ENCODE measurements at regions not wholly inside any gene's neighbourhood (a gene's known extent, or its start where the extent isn't known, plus 50 kb on each side); places are given as distances from the start of the nearest gene placed in this dataset.

- TF ChIP-seq NFRKB (IDR thresholded peaks at IDR 0.05; ENCODE audit: low read depth): peak; percentile 56; the same call in 1 of the 2 replicates
- TF ChIP-seq ZBTB43 (CRISPR knock-in tag; IDR thresholded peaks at IDR 0.05): no peak
- no peak for TF ChIP-seq ZNF449 (CRISPR knock-in tag; IDR thresholded peaks at IDR 0.05)
- no peak for TF ChIP-seq PBX2 (CRISPR knock-in tag; IDR thresholded peaks at IDR 0.05; ENCODE audit: low read depth)
- TF ChIP-seq PBX2 (tag; conservative IDR thresholded peaks at IDR 0.05; ENCODE audit: low read depth): no peak
- TF ChIP-seq ZC3H11A (IDR thresholded peaks at IDR 0.05; ENCODE audit: low read depth, low read length): no peak
- no peak for TF ChIP-seq SNRNP70 (optimal IDR thresholded peaks at IDR 0.05; ENCODE audit: low read depth, low read length)
- no peak for TF ChIP-seq EHMT2 (IDR thresholded peaks at IDR 0.05)
- no peak for TF ChIP-seq MCM2 (IDR thresholded peaks at IDR 0.05; ENCODE audit: low read depth)
- TF ChIP-seq ZNF644 (tag; IDR thresholded peaks at IDR 0.05; ENCODE audit: low read depth): 0 out of 2 replicates have a peak, but pooled peaks have one; percentile 33
- peak; percentile 8 to 46 for TF ChIP-seq AFF1 (IDR thresholded peaks at IDR 0.05; ENCODE audit: low read depth in 1 of 2, partially characterized antibody in 2 of 2)
- TF ChIP-seq VEZF1 (CRISPR knock-in tag; IDR thresholded peaks at IDR 0.05): no peak
- TF ChIP-seq NR3C1 (CRISPR knock-in tag; IDR thresholded peaks at IDR 0.05): no peak
- TF ChIP-seq DIDO1 (tag; IDR thresholded peaks at IDR 0.05; ENCODE audit: low read depth): no peak
- no peak for TF ChIP-seq BHLHE40 (IDR thresholded peaks at IDR 0.05; ENCODE audit: low read length)
- no peak for TF ChIP-seq HNRNPK (IDR thresholded peaks at IDR 0.05; ENCODE audit: low read depth, low read length, poor library complexity, severe bottlenecking)
- TF ChIP-seq BRD4 (IDR thresholded peaks at IDR 0.05): peak; percentile 85; the same call in 1 of the 2 replicates
- TF ChIP-seq RNF2 (IDR thresholded peaks at IDR 0.05): no peak
- peak; percentile 33; the same call in 1 of the 2 replicates for TF ChIP-seq ELF2 (CRISPR knock-in tag; IDR thresholded peaks at IDR 0.05)
- TF ChIP-seq ZNF41 (CRISPR knock-in tag; conservative IDR thresholded peaks at IDR 0.05): no peak
- TF ChIP-seq DNMT1 (IDR thresholded peaks at IDR 0.05): no peak
Observed at GRCh38 chr6:68043122-68043398, 592.0 kb upstream of the ADGRB3 start (continued).

Data from K562 (cell line).